ENCODE measurements at regions not wholly inside any gene's neighbourhood (a gene's known extent, or its start where the extent isn't known, plus 50 kb on each side); places are given as distances from the start of the nearest gene placed in this dataset.

DNA sequence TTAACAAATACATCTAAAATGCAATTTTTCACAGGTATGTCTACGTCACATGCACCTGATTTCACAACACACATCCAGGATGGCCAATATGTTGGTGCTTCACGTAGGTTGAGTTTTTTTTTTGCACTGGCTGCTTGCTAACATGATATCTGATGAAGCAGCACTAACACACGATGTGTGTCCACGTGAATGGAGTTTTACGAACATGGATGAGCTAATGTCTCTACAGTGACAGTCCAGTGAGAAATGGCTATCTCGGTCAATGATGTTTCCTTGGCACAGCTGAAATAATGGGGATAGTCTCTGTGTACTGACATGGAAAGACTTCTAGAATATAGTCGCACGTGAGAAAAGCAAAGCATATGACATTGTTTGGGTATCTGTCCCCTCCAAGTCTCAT lies 563.9 kb upstream of the ADARB2 start:
- no peak for TF ChIP-seq POLR2A (IDR thresholded peaks at IDR 0.05)
- TF ChIP-seq, protein P1, sequence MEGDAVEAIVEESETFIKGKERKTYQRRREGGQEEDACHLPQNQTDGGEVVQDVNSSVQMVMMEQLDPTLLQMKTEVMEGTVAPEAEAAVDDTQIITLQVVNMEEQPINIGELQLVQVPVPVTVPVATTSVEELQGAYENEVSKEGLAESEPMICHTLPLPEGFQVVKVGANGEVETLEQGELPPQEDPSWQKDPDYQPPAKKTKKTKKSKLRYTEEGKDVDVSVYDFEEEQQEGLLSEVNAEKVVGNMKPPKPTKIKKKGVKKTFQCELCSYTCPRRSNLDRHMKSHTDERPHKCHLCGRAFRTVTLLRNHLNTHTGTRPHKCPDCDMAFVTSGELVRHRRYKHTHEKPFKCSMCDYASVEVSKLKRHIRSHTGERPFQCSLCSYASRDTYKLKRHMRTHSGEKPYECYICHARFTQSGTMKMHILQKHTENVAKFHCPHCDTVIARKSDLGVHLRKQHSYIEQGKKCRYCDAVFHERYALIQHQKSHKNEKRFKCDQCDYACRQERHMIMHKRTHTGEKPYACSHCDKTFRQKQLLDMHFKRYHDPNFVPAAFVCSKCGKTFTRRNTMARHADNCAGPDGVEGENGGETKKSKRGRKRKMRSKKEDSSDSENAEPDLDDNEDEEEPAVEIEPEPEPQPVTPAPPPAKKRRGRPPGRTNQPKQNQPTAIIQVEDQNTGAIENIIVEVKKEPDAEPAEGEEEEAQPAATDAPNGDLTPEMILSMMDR (IDR thresholded peaks at IDR 0.05), result no peak
- TF ChIP-seq EP300 (IDR thresholded peaks at IDR 0.05), result no peak
